Transverse colon (tissue), 4 donors: ENCODE measurements at regions not wholly inside any gene's neighbourhood (a gene's known extent, or its start where the extent isn't known, plus 50 kb on each side); places are given as distances from the start of the nearest gene placed in this dataset.
"Not testable (repeated sequence)": the region's sequence is repeated elsewhere in the genome, so short reads cannot be mapped to it uniquely, and the experiment has no call there.

Experiments
- DNase-seq: peaks from one replicate; pipeline ENCODE4 v3.0.0-alpha.2; 2019
- H3K27ac ChIP-seq, 4 donors: fragments of 200-600 bp; sonication (generic); 2 replicates each; pipeline ENCODE4 v1.5.1; 2016 to 2018; ENCODE audit warnings: inconsistent platforms in 4 of 4
- H3K27me3 ChIP-seq: fragments of 200-600 bp; sonication (generic); 2 replicates; pipeline ENCODE4 v1.5.1; 2017; ENCODE audit warnings: inconsistent platforms
- H3K36me3 ChIP-seq, 4 donors: fragments of 200-600 bp; sonication (generic); 2 replicates each; pipeline ENCODE4 v1.5.1; 2017 to 2019; ENCODE audit warnings: inconsistent platforms in 4 of 4
- H3K4me1 ChIP-seq, 4 donors: fragments of 200-600 bp; sonication (generic); 2 replicates each; pipeline ENCODE4 v1.5.1; 2017 to 2020; ENCODE audit warnings: inconsistent platforms in 4 of 4
- H3K4me3 ChIP-seq, 4 donors: fragments of 200-600 bp; sonication (generic); 1 replicate in 1 of 4; 2 replicates in 3 of 4; pipeline versions ENCODE4 v1.5.1 to v1.6.1; 2017 to 2019; ENCODE audit warnings: inconsistent platforms in 4 of 4
- H3K9me3 ChIP-seq, 2 donors: fragments of 200-600 bp; sonication (generic); 2 replicates each; pipeline ENCODE4 v1.5.1; 2017 to 2019; ENCODE audit warnings: inconsistent platforms in 2 of 2
- EP300 ChIP-seq: sonication (generic); formaldehyde crosslinking; IDR thresholded peaks from one replicate; pipeline ENCODE4 v1.6.1; 2017; ENCODE audit warnings: antibody characterized with exemption, low read depth
- POLR2A ChIP-seq: fragments of 450-650 bp; IDR thresholded peaks from one replicate; pipeline ENCODE4 v1.6.1; 2016; ENCODE audit warnings: antibody characterized with exemption, mild to moderate bottlenecking, moderate library complexity
- POLR2AphosphoS5 ChIP-seq, 3 donors: sonication (generic); formaldehyde crosslinking; IDR thresholded peaks; one replicate each; pipeline ENCODE4 v1.6.1; 2016; ENCODE audit warnings: antibody characterized with exemption in 3 of 3
- WGBS, 2 donors: methylation state at CpG; one replicate each; pipeline ENCODE4 v1.1.5; 2018; ENCODE audit warnings: low coverage in 1 of 2; 5-methylcytosine and 5-hydroxymethylcytosine counted together
- in situ Hi-C, 4 donors: fragments of 200-750 bp; cut with MboI; loops; one replicate each; pipeline versions ENCODE4 v1.15.0 to v1.15.1; 2017; ENCODE audit warnings: low sequenced_read_pairs in 3 of 4, low pct_ligation_motif_present in 1 of 4, low pct_unique_long_range_greater_than_20kb in 1 of 4
- intact Hi-C: fragments of 100-400 bp; cut with DNase I; formaldehyde crosslinking; loops from one replicate; pipeline ENCODE4 v1.15.1; 2023; ENCODE audit warnings: low total_unique reads
- TF ChIP-seq, protein P1 (sequence below), 5 experiments: fragments of 200-600 bp in 3 of 5; fragments of 450-650 bp in 2 of 5; sonication (generic) in 3 of 5; IDR thresholded peaks; 1 replicate in 2 of 5; 2 replicates in 3 of 5; pipeline ENCODE4 v1.5.1; 2016 to 2017; ENCODE audit warnings: antibody characterized with exemption in 5 of 5, inconsistent platforms in 3 of 5, mild to moderate bottlenecking in 2 of 5, moderate library complexity in 1 of 5

DNA sequence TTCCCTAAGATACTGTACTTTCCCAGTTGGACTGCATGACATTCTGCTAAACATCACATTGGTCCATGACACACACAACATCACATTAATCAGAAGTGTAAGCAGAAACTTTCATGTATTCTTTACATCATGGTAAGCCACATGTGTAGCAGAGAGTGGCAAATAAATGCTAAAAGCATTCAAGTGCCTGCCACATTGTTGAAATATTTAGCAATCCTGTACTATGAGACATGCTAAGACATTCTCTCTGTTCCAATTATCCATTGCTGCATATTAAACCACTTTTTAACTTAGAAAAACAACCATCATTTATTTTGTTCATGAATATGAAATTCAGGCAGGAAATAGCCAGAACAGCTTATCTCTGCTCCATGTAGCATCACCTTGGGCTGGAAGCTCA, 207.7 kb upstream of the GJE1 start:
- H3K4me3 ChIP-seq = no peak overlapping the region
- H3K4me1 ChIP-seq = no peaks in the 10 kb centered on the region
- in situ Hi-C loops (no loop called here), intact Hi-C loops (no loop called here)
- TF ChIP-seq POLR2A = no peak
- TF ChIP-seq EP300 = no peak
- H3K36me3 ChIP-seq = no peaks in the 10 kb centered on the region
- no peak for DNase-seq
- no peak overlapping the region for H3K27ac ChIP-seq
- H3K27me3 ChIP-seq = no peaks in the 10 kb centered on the region
- no peaks in the 10 kb centered on the region for H3K9me3 ChIP-seq

DNA sequence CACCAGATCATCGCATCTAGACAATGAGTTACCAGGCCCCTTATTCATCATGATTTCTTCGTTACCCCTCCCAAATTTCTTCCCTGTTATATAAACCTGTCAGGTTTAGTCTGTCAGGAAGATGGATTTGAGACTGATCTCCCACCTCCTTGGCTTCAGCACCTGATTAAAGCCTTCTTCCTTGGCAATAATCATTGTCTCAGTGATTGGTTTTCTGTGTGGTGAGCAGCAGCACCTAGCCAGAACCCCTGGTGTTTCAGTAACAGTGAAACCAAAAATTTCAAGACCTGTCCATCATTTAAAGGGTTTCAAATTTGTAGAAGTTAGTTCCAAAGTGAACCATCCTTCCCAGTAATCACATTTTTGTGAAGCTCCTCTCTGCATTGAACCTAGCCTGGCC, 209.8 kb upstream of the GJE1 start:
- Histone ChIP-seq H3K27me3 (no peaks in the 10 kb centered on the region), H3K4me1 (no peaks in the 10 kb centered on the region), H3K9me3 (no peaks in the 10 kb centered on the region), H3K27ac (no peak overlapping the region), H3K4me3 (no peak overlapping the region), H3K36me3 (no peaks in the 10 kb centered on the region)
- WGBS, 2 donors = 63 to 67% methylated on average over 2 of the region's 2 CpGs
- in situ Hi-C loops = no loop called here
- no peak for DNase-seq
- TF ChIP-seq POLR2AphosphoS5 (IDR thresholded peaks at IDR 0.05) = no peak
- TF ChIP-seq, protein P1, sequence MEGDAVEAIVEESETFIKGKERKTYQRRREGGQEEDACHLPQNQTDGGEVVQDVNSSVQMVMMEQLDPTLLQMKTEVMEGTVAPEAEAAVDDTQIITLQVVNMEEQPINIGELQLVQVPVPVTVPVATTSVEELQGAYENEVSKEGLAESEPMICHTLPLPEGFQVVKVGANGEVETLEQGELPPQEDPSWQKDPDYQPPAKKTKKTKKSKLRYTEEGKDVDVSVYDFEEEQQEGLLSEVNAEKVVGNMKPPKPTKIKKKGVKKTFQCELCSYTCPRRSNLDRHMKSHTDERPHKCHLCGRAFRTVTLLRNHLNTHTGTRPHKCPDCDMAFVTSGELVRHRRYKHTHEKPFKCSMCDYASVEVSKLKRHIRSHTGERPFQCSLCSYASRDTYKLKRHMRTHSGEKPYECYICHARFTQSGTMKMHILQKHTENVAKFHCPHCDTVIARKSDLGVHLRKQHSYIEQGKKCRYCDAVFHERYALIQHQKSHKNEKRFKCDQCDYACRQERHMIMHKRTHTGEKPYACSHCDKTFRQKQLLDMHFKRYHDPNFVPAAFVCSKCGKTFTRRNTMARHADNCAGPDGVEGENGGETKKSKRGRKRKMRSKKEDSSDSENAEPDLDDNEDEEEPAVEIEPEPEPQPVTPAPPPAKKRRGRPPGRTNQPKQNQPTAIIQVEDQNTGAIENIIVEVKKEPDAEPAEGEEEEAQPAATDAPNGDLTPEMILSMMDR (IDR thresholded peaks at IDR 0.05) = no peak
- TF ChIP-seq POLR2A = no peak
- TF ChIP-seq EP300 = no peak
- intact Hi-C loops = no loop called here

DNA sequence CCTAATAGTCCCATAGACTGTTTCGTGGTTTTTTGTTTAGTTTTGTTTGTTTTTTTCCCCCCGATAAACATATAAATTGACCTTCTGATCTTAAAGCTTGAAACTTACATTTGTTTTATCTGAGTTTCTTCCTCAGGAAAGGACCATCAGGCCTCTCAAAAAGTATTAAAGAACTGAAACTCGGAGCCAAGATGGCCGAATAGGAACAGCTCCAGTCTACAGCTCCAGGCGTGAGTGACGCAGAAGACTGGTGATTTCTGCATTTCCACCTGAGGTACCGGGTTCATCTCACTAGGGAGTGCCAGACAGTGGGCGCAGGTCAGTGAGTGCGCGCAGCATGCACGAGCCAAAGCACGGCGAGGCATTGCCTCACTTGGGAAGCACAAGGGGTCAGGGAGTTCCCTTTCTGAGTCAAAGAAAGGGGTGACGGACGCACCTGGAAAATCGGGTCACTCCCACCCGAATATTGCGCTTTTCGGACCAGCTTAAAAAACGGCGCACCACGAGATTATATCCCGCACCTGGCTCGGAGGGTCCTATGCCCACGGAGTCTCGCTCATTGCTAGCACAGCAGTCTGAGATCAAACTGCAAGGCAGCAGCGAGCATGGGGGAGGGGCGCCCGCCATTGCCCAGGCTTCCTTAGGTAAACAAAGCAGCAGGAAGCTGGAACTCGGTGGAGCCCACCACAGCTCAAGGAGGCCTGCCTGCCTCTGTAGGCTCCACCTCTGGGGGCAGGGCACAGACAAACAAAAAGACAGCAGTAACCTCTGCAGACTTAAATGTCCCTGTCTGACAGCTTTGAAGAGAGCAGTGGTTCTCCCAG, 215.8 kb upstream of the GJE1 start:
- DNase-seq, H3K27ac ChIP-seq, in situ Hi-C loops, H3K4me1 ChIP-seq, H3K4me3 ChIP-seq, H3K36me3 ChIP-seq, H3K9me3 ChIP-seq, H3K27me3 ChIP-seq, intact Hi-C loops: not testable (repeated sequence)
- 89 to 91% methylated on average over 11 to 25 of the region's 30 CpGs for WGBS, 2 donors

DNA sequence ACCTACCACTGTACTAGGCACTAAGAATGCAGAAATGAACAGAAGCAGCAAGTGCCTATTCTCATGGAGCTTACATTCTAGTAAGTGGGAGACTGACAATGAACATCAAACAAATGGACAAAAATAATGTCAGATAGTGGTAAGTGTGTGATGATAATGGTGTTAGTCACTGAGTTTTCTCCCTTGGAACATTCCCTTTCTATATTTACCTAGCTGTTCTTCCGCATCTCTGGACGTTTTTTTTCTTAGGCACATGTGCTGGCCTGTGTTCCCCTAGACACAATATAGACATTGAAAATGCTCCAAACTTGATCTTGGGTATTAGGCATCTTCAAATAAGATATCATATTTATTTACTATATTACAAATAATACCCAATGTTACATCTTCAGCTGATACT, 218.1 kb upstream of the GJE1 start:
- DNase-seq = no peak
- Histone ChIP-seq H3K4me1 (no peaks in the 10 kb centered on the region), H3K27me3 (no peaks in the 10 kb centered on the region), H3K9me3 (no peaks in the 10 kb centered on the region), H3K27ac (no peak overlapping the region), H3K36me3 (no peaks in the 10 kb centered on the region), H3K4me3 (no peak overlapping the region)
- in situ Hi-C loops (no loop called here), intact Hi-C loops (no loop called here)
- 66 to 74% methylated on average over 2 of the region's 2 CpGs for WGBS, 2 donors
- no peak for TF ChIP-seq EP300
- no peak for TF ChIP-seq POLR2AphosphoS5 (IDR thresholded peaks at IDR 0.05)
- no peak for TF ChIP-seq POLR2A
- TF ChIP-seq, protein P1 (IDR thresholded peaks at IDR 0.05) = no peak

DNA sequence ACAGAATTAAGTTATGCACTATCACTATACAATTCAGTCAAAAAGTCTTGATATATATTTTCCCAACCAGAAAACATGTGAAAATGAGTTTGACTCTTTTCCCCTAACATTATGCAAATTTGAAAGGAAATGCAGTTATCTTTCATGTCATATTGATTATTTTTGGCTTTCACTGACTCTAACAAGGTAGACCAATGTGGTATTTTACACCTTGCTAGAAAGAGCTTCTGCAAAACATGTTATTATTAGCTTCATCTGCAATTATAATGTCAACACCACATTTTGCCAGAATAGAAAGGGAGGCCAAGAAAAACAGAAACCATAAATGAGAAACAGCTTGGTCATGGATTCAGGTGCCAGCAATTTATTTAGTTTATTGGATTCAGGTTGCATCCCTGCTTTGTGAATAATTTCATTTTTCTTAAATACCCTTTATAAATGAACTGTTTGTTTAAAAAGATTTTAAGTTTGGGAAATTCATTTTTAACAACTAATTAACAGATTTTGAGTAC, 226.1 kb upstream of the GJE1 start:
- in situ Hi-C loops (no loop called here), intact Hi-C loops (no loop called here)
- Histone ChIP-seq H3K9me3 (no peaks in the 10 kb centered on the region), H3K36me3 (no peaks in the 10 kb centered on the region), H3K27me3 (no peaks in the 10 kb centered on the region), H3K27ac (no peak overlapping the region), H3K4me1 (no peaks in the 10 kb centered on the region), H3K4me3 (no peak overlapping the region)
- DNase-seq = no peak
- TF ChIP-seq POLR2AphosphoS5 (IDR thresholded peaks at IDR 0.05) = no peak
- TF ChIP-seq, protein P1 (IDR thresholded peaks at IDR 0.05) = no peak
- no peak for TF ChIP-seq POLR2A
- no peak for TF ChIP-seq EP300
